ENCODE measurements at regions not wholly inside any gene's neighbourhood (a gene's known extent, or its start where the extent isn't known, plus 50 kb on each side); places are given as distances from the start of the nearest gene placed in this dataset.

GRCh38 chr18:24762511-24762910 is 302.1 kb downstream of the HRH4 start:
- Histone ChIP-seq H3K27me3 (replicated peaks in 1 of 4; ENCODE audit: control extremely low read depth in 1 of 4, control insufficient read depth in 3 of 4, insufficient read depth in 4 of 4, low read length in 3 of 4) (no peaks in the 10 kb centered on the region), H3K27ac (ENCODE audit: low read length in 2 of 2) (no peak overlapping the region), H3K9me3 (ENCODE audit: control extremely low read depth in 1 of 3, control insufficient read depth in 2 of 3, insufficient read depth in 1 of 3, low read length in 2 of 3) (no peaks in the 10 kb centered on the region), H3K79me2 (ENCODE audit: control insufficient read depth, insufficient read depth, low read length) (no peaks in the 10 kb centered on the region), H3K4me2 (replicated peaks; ENCODE audit: low read depth, low read length, poor library complexity, severe bottlenecking) (no peak overlapping the region), H2AFZ (ENCODE audit: insufficient read depth, low read depth, low read length, poor library complexity, severe bottlenecking) (no peak overlapping the region), H3K9ac (ENCODE audit: low read length) (no peak overlapping the region), H4K20me1 (ENCODE audit: control insufficient read depth, insufficient read depth, low read length, poor library complexity, severe bottlenecking) (no peaks in the 10 kb centered on the region), H3K4me3 (ENCODE audit: control extremely low read depth in 1 of 5, extremely low read depth in 1 of 5, insufficient read depth in 1 of 5, low read depth in 2 of 5, low read length in 4 of 5) (no peak overlapping the region), H3K36me3 (replicated peaks in 1 of 2; ENCODE audit: control extremely low read depth in 1 of 2, control insufficient read depth in 1 of 2, extremely low read depth in 1 of 2, insufficient read depth in 2 of 2, low read length in 1 of 2) (no peaks in the 10 kb centered on the region), H3K4me1 (ENCODE audit: control insufficient read depth in 2 of 2, insufficient read depth in 2 of 2, low read length in 2 of 2) (no peaks in the 10 kb centered on the region)
- CTCF ChIA-PET: no interaction called here
- intact Hi-C loops (cut with micrococcal nuclease): no loop called here
- H3K27me3 Mint-ChIP-seq: peaks cover 19% of the 10 kb centered on the region
- no peaks in the 10 kb centered on the region for H3K4me1 Mint-ChIP-seq
- TF ChIP-seq CTCF (IDR thresholded peaks at IDR 0.05) (no peak), EZH2 (IDR thresholded peaks at IDR 0.05; ENCODE audit: borderline replicate concordance, insufficient read depth, low read depth, low read length, poor library complexity, severe bottlenecking) (no peak)
- no peak for DNase-seq
- H3K27ac Mint-ChIP-seq: no peak overlapping the region
- H3K9me3 Mint-ChIP-seq (ENCODE audit: insufficient read depth): peaks cover 3% of the 10 kb centered on the region
- POLR2A ChIA-PET: no interaction called here
- no peak for ATAC-seq (ENCODE audit: low read depth)
- 70% methylated on average over 1 of the region's 1 CpG for WGBS (ENCODE audit: insufficient coverage)
- H3K4me3 Mint-ChIP-seq: no peak overlapping the region

- Histone ChIP-seq H3K27ac (ENCODE audit: low read length in 2 of 2) (no peak overlapping the region), H3K4me2 (replicated peaks; ENCODE audit: low read depth, low read length, poor library complexity, severe bottlenecking) (no peak overlapping the region), H3K4me3 (ENCODE audit: control extremely low read depth in 1 of 5, extremely low read depth in 1 of 5, insufficient read depth in 1 of 5, low read depth in 2 of 5, low read length in 4 of 5) (no peak overlapping the region), H3K79me2 (ENCODE audit: control insufficient read depth, insufficient read depth, low read length) (no peaks in the 10 kb centered on the region), H3K36me3 (replicated peaks in 1 of 2; ENCODE audit: control extremely low read depth in 1 of 2, control insufficient read depth in 1 of 2, extremely low read depth in 1 of 2, insufficient read depth in 2 of 2, low read length in 1 of 2) (no peaks in the 10 kb centered on the region), H3K9ac (ENCODE audit: low read length) (no peak overlapping the region), H4K20me1 (ENCODE audit: control insufficient read depth, insufficient read depth, low read length, poor library complexity, severe bottlenecking) (no peaks in the 10 kb centered on the region), H2AFZ (ENCODE audit: insufficient read depth, low read depth, low read length, poor library complexity, severe bottlenecking) (no peak overlapping the region), H3K4me1 (ENCODE audit: control insufficient read depth in 2 of 2, insufficient read depth in 2 of 2, low read length in 2 of 2) (no peaks in the 10 kb centered on the region), H3K9me3 (ENCODE audit: control extremely low read depth in 1 of 3, control insufficient read depth in 2 of 3, insufficient read depth in 1 of 3, low read length in 2 of 3) (no peaks in the 10 kb centered on the region), H3K27me3 (replicated peaks in 1 of 4; ENCODE audit: control extremely low read depth in 1 of 4, control insufficient read depth in 3 of 4, insufficient read depth in 4 of 4, low read length in 3 of 4) (no peaks in the 10 kb centered on the region)
- ChIA-PET CTCF (no interaction called here), POLR2A (no interaction called here)
- no peak for TF ChIP-seq CTCF (IDR thresholded peaks at IDR 0.05)
- no peak for TF ChIP-seq EZH2 (IDR thresholded peaks at IDR 0.05; ENCODE audit: borderline replicate concordance, insufficient read depth, low read depth, low read length, poor library complexity, severe bottlenecking)
- Mint-ChIP-seq H3K4me1 (no peaks in the 10 kb centered on the region), H3K4me3 (no peak overlapping the region), H3K9me3 (ENCODE audit: insufficient read depth) (peaks cover 3% of the 10 kb centered on the region), H3K27ac (no peak overlapping the region), H3K27me3 (peaks cover 19% of the 10 kb centered on the region)
- DNase-seq (no peak), ATAC-seq (ENCODE audit: low read depth) (no peak)
- intact Hi-C loops (cut with micrococcal nuclease): no loop called here
- 75% methylated on average over 5 of the region's 6 CpGs for WGBS (ENCODE audit: insufficient coverage)
Observed at GRCh38 chr18:24763765-24764513, 303.5 kb downstream of the HRH4 start.

Measured in B cell (primary cell).